NCI-H1048 (cell line): ENCODE measurements at regions not wholly inside any gene's neighbourhood (a gene's known extent, or its start where the extent isn't known, plus 50 kb on each side); places are given as distances from the start of the nearest gene placed in this dataset.
"Not testable (repeated sequence)": the region's sequence is repeated elsewhere in the genome, so short reads cannot be mapped to it uniquely, and the experiment has no call there.

Experiments used
- DNase-seq: peaks from one replicate; lab custom pipeline; 2025; lab: John Stamatoyannopoulos, UW

DNA sequence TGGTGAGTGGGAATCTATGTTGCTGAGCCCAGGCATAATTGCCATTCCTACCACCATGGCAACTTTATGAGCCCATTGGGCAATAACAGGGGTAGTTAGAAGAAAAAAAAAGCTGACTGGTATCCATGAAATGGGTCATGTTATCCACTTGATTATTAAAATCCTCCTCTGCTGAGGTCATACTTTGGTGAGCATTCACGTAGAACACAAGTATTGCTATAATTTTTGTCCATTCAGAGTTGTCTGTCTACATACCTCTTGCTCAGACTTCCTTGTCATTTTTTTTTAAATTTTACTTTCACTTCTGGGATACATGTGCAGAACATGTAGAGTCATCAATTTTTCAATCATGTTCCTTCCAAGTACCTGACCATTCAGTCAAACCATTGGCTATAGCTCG, 780.8 kb upstream of the ARRDC3 start:
- DNase-seq: no peak

DNA sequence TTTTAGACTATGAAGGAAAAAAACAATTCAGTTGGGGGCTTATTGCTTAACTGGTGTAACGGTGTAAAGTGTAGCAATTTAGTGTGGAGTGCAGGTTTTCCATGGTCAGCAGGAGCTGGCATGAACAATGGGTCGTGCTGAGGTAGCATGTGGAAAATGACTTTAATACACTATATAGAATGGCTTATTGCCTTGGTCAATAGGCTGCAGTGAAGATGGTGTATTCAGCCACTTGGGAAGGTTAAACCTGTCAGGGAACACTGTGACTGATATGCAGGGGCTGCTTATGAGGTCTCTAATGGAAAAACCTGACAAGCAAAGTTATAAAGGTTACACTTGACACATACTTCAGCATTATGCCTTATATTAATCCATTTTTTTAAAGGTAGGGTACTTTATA, 764.7 kb upstream of the ARRDC3 start:
- DNase-seq: no peak

DNA sequence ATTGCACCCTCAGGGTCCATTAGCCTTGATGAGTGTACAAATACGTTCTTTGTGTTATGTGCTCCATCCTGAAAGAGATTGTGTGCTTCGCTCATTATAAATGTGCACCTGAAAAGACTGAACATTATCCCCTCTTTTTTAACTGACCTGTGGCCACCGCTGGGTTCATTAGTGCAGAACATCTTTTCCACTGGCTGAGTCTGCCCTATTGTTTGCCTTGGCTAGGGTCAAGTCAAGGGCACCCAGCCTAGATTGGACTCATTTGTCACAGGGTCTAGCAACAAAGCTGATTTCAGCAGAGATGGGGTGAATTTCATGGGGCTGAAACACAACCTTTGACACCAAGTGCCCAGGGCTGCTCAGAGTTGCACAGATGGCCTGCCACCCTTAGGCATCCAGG, 764.1 kb upstream of the ARRDC3 start:
- no peak for DNase-seq

DNA sequence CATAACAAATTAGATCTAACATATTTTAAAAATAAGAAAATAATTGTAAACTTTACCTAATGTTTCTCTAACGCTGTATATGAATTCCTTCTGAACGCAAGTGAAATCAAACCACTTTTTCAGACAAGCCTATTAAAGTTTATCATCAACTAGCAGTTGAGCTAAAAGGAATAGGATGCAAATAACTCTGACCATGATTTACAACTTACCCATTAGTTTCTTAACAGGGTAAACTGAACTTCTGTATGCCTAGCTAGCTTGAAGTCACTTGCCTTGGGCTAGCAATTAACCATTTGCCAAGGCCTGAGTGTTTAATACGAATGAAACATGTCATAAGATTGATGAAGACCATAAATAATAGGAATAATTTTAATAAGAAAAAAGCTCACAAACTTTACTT, 762.7 kb upstream of the ARRDC3 start:
- DNase-seq: no peak

- no peak for DNase-seq
Observed at GRCh38 chr5:92144824-92145223, 761.7 kb upstream of the ARRDC3 start.

DNA sequence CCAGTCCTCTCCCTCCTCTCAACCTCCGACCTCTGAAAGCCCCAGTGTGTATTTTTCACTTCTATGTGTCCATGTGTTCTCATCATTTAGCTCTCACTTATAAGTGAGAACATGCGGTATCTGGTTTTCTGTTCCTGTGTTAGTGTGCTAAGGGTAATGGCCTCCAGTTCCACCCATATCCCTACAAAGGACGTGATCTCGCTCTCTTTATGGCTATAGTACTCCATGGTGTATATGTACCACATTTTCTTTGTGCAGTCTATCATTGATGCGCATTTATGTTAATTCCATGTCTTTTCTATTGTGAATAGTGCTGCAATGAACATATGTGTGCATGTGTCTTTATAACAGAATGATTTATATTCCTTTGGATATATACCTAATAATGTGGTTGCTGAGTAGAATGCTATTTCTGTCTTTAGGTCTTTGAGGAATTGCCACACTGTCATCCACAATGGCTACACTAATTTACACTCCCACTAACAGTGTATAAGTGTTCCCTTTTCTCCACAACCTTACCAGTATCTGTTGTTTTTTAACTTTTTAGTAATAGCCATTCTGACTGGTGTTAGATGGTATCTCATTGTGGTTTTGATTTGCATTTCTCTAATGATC, 749.3 kb upstream of the ARRDC3 start:
- not testable (repeated sequence) for DNase-seq

DNA sequence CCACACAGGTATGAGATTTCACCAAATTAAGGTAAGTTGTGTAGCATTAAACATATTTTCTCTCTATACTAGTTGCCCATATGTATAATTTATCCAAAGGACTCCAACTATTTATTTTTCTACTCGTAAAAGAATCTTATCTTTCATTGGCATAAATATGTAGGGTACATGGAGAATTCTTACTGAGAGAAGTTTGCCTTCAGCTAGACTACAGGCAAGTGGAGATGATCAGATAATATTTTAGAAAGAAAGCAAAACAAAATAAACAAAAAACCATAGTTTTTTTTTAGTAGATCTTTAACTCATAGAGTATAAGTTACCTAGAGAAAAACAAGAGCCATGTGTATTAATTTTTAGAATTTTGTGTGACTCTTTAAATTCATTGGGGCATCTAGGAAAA, 743.1 kb upstream of the ARRDC3 start:
- no peak for DNase-seq

- DNase-seq: no peak
Observed at GRCh38 chr5:92119110-92119509, 736.0 kb upstream of the ARRDC3 start.

DNA sequence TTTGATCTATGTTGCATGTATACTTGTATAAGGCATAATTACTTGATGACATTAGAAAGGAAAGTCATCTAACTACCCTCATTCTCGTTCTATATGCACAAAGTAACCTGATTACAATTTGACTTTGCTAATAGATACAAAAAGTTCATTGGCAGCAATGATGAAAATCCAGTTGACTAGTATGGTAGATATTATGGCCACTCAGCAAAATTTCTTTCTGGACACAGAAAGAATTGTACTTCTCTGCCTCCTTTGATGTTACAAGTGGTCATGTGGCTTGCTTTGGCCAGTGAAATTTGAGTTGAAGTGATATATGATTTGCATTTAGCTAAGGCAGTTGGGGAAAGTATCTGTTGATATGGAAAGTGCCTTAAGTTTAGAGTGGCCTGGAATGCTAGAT, 723.7 kb upstream of the ARRDC3 start:
- DNase-seq: no peak

GRCh38 chr5:92104126-92104525, 721.0 kb upstream of the ARRDC3 start:
- DNase-seq: no peak

DNA sequence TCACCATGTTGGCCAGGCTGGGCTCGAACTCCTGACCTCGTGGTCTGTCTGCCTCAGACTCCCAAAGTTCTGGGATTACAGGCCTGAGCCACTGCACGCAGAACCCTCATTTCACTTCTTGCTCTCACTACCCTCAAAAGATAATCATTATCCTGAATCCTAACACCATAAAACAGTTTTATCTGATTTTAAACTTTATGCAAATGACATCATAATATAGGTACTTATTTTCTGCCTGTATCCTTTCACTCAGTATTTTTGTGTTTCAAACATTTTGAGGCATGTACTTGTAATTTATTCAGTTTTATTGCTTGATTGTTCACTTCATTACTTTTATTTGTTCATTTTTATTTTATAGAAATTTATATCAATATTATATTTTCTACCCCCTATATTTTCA, 719.2 kb upstream of the ARRDC3 start:
- DNase-seq: no peak

- no peak for DNase-seq
Observed at GRCh38 chr5:92092239-92092638, 709.1 kb upstream of the ARRDC3 start.

DNA sequence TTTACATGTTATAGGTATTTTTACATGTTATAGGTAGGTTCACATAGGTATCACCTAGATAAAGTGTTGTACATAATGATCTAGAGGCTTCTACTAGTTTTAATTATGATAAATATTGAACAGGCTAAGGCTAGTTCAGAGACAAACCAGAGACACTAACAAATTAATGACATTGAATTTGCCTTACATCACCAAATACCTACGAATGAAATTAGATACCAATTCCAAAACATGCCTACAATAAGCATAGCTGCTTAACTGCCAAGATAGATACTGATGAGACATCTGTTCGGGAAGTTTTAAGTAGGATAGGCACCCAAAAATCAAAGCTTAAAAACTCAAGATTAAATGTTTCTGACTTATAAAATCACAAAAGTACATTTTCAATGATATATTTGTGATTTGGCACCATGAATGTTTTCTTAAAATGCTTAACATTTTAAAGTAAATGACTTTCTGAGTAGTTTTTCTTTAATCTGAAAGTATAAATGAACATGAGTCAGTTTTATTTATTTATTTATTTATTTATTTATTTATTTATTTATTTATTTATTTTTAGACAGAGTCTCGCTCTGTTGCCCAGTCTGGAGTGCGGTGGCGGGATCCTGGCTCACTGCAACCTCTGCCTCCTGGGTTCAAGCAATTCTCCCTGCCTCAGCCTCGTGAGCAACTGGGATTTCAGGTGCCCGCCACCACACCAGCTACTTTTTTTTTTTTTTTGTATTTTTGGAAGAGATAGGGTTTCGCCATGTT, 703.1 kb upstream of the ARRDC3 start:
- DNase-seq: no peak

GRCh38 chr5:92081958-92082712, 699.0 kb upstream of the ARRDC3 start:
- DNase-seq: no peak

DNA sequence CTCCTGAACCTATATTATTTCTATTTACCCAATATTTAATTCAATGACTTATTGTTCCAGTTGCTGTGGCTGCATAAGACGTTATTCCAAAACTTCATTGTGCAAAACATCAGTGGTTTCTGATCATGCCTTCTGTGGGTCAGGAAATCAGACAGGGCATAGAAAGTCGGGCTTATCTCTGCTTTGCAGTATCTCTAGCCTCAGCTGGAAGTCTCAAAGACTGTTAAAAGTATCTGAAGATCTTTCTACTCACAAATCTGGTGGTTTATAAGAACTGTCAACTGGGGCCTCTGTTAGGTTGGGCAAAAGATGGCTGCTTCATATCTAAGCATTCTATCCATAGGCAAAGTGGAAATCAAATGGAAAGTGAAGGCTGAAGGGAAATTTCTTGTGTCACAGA, 687.7 kb upstream of the ARRDC3 start:
- DNase-seq: no peak

GRCh38 chr5:92064993-92065392, 681.9 kb upstream of the ARRDC3 start:
- no peak for DNase-seq

DNA sequence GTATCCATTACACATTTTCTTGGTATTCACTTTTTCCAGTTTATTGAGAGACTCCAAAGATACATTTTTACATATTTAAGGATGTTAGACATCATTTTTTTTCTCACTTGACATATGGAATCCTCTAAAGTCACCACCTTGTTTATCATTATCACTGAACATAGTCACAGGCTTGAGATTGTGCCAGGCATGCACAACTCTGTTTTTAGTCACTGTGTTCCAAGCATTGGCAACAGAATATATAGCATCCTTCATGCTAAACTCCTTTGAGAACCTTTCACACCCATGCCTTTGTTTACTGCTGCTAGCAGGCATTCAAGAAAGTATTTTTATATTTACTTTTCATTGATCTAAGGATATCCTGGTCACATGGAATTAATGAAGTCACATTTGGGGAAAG, 668.6 kb upstream of the ARRDC3 start:
- no peak for DNase-seq

DNA sequence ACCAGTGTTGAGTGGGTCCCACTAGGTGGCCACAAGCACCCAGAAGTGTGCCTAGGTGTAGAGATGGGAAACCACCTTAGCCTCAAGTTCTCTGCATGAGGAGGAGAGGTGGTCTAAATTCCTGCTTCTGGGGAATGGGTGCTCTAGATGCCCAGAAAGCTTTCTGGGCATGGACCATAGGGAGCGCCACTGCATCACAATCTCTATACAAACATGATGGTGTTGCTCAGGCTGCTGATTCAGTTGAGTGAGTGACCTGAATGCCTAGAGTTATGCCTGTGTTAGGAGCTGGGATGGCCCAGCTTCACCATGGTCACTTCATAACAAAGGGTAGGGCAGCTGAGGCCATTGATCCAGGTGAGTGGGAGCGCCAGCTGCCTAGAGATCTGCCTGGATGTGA, 667.9 kb upstream of the ARRDC3 start:
- no peak for DNase-seq

GRCh38 chr5:92041911-92042660, 659.0 kb upstream of the ARRDC3 start:
- no peak for DNase-seq

DNA sequence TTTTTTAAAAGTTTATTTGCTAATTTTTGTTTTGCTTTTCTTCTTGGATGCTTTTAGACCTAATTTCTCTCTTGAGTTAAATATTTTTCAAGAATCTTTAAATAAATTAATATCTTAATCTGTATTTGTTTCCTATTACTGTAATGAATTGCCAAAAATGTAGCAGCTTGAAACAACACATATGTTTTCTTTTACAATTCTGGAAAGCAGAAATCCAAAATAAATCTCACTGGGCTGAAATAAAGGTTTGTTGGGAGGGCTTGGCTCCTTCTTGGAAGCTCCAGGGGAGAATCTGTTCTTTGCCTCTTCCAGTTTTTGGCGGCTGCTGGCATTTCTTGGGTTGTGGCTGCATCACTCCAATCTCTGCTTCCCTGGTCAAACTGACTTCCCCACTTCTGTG, 658.1 kb upstream of the ARRDC3 start:
- DNase-seq: no peak

DNA sequence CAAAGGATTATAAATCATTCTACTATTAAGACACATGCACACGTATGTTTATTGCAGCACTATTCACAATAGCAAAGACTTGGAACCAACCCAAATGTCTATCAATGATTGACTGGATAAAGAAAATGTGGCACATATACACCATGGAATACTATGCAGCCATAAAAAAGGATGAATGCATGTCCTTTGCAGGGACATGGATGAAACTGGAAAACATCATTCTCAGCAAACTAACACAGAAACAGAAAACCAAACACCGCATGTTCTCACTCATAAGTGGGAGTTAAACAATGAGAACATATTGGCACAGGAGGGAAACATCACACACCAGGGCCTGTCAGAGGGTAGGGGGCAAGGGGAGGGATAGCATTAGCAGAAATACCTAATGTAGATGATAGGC, 646.7 kb upstream of the ARRDC3 start:
- not testable (repeated sequence) for DNase-seq

- no peak for DNase-seq
Observed at GRCh38 chr5:92023555-92023954, 640.4 kb upstream of the ARRDC3 start.

GRCh38 chr5:92023141-92023471, 640.0 kb upstream of the ARRDC3 start:
- DNase-seq: no peak
